PFSK-1 (cell line): ENCODE measurements at regions not wholly inside any gene's neighbourhood (a gene's known extent, or its start where the extent isn't known, plus 50 kb on each side); places are given as distances from the start of the nearest gene placed in this dataset.

Source experiments
- FOXP2 ChIP-seq: optimal IDR thresholded peaks from 2 replicates; pipeline ENCODE3; 2011; ENCODE audit warnings: borderline replicate concordance, control low read depth, inconsistent platforms; ENCODE audit not compliant: insufficient read depth; ENCODE audit errors: extremely low read length, extremely low read depth
- POLR2AphosphoS5 ChIP-seq: IDR thresholded peaks from 2 replicates; pipeline ENCODE4 v1.6.1; 2012; ENCODE audit warnings: low read depth, mild to moderate bottlenecking, control low read depth, low read length, moderate library complexity
- SIN3A ChIP-seq: IDR thresholded peaks from 2 replicates; pipeline ENCODE4 v1.6.1; 2012; ENCODE audit warnings: mild to moderate bottlenecking, low read length, moderate library complexity, borderline replicate concordance; ENCODE audit not compliant: insufficient read depth
- TAF1 ChIP-seq: IDR thresholded peaks from 2 replicates; pipeline ENCODE4 v1.6.1; 2012; ENCODE audit warnings: low read length, control low read depth, borderline replicate concordance; ENCODE audit not compliant: insufficient read depth
- TF ChIP-seq, protein P1 (sequence below), 2 experiments: IDR thresholded peaks; 2 replicates each; pipeline versions ENCODE4 v1.6.1 to v1.8.0; 2011 to 2012; ENCODE audit warnings: low read depth in 2 of 2, low read length in 2 of 2, control low read depth in 1 of 2, inconsistent platforms in 1 of 2, mild to moderate bottlenecking in 1 of 2, moderate library complexity in 1 of 2; ENCODE audit not compliant: insufficient read depth in 1 of 2

DNA sequence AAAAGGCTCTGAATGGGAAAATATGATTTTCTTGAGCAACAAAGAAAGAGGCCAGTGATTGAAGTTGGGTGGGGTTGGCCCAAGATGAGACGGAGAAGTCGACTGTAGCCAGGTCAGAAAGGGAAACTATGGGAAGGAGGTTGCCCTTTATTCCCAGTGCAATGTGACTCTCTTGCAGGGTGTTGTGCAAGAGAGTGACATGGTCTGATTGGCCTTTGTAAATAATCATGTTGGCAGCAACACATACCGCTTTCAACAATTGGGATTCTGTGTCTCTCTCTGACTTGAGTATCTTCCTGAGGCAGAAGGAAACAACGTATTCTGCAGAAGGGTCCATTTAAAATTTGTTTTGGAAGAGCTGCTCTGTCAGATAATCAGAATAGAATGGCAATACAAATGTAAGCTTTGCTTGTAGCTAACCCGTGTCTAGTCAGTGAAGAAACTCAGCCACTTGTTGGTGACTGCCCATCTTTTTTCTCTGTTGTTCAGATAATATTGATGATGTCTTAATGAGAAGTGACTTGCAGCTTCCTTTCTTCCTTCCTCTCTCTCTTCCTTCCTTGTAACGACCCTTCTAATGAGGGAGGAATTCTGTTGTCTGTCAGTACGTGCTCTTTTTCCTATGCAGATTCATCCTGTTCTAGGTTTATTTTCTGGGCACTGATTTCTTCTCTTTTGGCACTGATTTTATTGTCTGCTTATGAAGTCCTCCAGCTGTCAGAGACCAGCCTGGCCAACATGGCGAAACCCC, 311.0 kb upstream of the FAM98A start:
- TF ChIP-seq POLR2AphosphoS5: no peak

DNA sequence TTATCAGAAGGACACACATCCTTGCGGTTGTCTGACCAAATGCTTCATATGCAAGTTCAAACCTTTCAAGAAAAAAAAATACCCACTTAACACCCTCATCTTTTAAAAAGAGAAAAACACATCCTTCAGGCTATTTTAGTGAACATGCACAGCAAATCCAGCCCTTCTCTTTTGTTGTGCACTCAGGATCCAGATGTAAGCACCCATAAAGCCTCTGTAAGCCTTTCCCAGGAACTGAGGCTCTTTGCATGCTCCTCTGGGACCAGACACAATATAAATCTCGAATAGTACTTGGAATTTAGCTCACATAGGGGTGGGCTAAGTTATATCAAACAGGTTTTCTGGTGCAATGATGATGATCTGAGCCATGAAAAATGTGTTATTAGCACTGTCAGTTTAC, 308.8 kb upstream of the FAM98A start:
- no peak for TF ChIP-seq SIN3A
- TF ChIP-seq, protein P1, sequence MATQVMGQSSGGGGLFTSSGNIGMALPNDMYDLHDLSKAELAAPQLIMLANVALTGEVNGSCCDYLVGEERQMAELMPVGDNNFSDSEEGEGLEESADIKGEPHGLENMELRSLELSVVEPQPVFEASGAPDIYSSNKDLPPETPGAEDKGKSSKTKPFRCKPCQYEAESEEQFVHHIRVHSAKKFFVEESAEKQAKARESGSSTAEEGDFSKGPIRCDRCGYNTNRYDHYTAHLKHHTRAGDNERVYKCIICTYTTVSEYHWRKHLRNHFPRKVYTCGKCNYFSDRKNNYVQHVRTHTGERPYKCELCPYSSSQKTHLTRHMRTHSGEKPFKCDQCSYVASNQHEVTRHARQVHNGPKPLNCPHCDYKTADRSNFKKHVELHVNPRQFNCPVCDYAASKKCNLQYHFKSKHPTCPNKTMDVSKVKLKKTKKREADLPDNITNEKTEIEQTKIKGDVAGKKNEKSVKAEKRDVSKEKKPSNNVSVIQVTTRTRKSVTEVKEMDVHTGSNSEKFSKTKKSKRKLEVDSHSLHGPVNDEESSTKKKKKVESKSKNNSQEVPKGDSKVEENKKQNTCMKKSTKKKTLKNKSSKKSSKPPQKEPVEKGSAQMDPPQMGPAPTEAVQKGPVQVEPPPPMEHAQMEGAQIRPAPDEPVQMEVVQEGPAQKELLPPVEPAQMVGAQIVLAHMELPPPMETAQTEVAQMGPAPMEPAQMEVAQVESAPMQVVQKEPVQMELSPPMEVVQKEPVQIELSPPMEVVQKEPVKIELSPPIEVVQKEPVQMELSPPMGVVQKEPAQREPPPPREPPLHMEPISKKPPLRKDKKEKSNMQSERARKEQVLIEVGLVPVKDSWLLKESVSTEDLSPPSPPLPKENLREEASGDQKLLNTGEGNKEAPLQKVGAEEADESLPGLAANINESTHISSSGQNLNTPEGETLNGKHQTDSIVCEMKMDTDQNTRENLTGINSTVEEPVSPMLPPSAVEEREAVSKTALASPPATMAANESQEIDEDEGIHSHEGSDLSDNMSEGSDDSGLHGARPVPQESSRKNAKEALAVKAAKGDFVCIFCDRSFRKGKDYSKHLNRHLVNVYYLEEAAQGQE (IDR thresholded peaks at IDR 0.05; ENCODE audit: insufficient read depth in 1 of 2, low read depth in 2 of 2, low read length in 2 of 2): no peak
- TF ChIP-seq TAF1: no peak
- no peak for TF ChIP-seq FOXP2
- no peak for TF ChIP-seq POLR2AphosphoS5

DNA sequence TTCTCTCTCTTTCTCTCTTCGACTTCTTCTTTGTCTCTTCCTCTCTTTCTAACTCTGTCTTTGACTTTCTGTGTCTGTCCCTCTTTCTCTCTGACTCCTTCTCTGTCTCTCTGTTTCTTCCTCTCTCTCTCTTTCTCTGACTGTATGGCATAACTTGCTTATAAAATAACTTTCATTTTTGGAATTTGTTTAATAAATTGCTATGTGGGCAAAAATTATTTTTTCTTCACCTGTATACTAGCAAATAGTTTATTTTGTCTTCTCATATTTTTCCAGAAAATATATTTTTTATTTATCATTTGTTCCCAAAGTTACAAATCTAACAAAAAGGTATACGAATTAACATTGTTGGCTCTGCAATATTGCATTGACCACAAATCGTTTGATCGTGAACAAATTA, 305.7 kb upstream of the FAM98A start:
- TF ChIP-seq SIN3A (no peak), TAF1 (no peak), POLR2AphosphoS5 (no peak), FOXP2 (no peak)
- TF ChIP-seq, protein P1 (IDR thresholded peaks at IDR 0.05; ENCODE audit: insufficient read depth in 1 of 2, low read depth in 2 of 2, low read length in 2 of 2): no peak

DNA sequence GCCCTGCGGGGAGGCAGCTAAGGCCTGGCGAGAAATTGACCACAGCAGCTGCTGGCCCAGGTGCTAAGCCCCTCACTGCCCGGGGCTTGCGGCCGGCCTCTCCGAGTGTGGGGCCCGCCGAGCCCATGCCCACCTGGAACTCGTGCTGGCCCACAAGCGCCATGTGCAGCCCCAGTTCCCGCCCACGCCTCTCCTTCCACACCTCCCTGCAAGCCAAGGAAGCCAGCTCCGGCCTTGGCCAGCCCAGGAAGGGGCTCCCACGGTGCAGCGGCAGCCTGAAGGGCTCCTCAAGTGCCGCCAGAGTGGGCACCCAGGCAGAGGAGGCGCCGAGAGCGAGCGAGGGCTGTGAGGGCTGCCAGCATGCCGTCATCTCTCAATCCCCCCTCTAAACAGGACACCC, 304.6 kb upstream of the FAM98A start:
- no peak for TF ChIP-seq TAF1

DNA sequence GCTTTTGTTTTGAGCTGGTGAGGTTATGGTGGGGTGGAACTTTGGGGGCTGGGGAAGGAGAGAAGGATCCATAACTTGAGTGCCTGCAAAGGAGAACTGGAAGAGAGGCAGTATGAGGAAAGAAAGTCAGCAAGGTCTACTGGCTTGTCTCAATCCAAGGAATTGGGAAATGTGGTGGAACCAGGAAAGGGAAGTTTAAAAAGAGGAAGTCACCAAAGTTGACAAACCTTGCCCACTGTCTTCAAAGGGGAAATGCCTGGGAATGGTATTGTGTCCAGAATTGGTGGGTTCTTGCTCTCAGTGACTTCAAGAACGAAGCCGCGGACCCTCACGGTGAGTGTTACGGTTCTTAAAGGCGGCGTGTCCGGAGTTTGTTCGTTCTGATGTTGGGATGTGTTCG, 304.1 kb upstream of the FAM98A start:
- TF ChIP-seq, protein P1 (IDR thresholded peaks at IDR 0.05; ENCODE audit: insufficient read depth in 1 of 2, low read depth in 2 of 2, low read length in 2 of 2): no peak

DNA sequence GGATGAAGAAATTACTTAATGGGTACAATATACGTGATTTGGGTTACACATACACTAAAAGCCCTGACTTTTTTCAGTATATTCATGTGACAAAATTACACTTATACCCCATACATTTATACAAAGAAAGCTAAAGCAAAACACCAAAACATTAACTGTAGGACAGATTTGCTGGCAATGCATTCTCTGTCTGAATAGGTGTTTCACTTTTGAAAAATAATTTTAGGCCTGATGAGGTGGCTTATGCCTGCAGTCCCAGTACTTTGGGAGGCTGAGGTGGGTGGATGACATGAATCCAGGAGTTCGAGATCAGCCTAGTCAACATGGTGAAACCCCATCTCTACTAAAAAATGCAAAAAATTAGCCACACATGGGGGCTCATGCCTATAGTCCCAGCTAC, 301.5 kb upstream of the FAM98A start:
- no peak for TF ChIP-seq SIN3A
- TF ChIP-seq POLR2AphosphoS5: no peak

DNA sequence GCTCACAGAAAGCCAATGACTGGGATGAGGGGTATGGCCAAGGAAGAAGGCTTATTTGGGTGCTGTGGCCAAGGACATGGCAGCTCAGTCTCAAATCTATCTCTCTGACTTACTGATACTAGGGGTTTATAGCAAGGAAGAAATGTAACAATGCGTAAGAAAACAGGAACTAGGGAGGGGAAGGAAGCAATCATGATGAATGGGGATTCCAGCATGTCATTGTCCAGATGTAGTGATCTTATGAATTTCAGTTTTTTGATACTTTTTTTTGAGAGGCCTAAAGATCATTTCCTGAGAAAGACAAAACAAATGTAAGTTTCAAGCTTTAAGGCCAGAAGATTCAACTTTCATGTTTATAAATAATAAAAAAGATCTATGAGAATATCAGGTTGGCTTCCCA, 298.6 kb upstream of the FAM98A start:
- TF ChIP-seq TAF1: no peak
- TF ChIP-seq, protein P1 (IDR thresholded peaks at IDR 0.05; ENCODE audit: insufficient read depth in 1 of 2, low read depth in 2 of 2, low read length in 2 of 2): no peak
- no peak for TF ChIP-seq POLR2AphosphoS5
- no peak for TF ChIP-seq FOXP2
- no peak for TF ChIP-seq SIN3A
